Uterus (tissue), 3 donors: ENCODE measurements at regions not wholly inside any gene's neighbourhood (a gene's known extent, or its start where the extent isn't known, plus 50 kb on each side); places are given as distances from the start of the nearest gene placed in this dataset.
A peak's percentile ranks its signal among the peaks of the same experiment; 100 is the strongest.

ENCODE experiments used
- DNase-seq, 2 donors: peaks; one replicate each; pipeline ENCODE4 v3.0.0-alpha.2; 2019 to 2020
- H3K27ac ChIP-seq, 2 donors: fragments of 200-600 bp; sonication (generic); 1 replicate in 1 of 2; 2 replicates in 1 of 2; pipeline ENCODE4 v1.5.1; 2016 to 2018
- H3K27me3 ChIP-seq, 2 donors: fragments of 200-600 bp; sonication (generic); one replicate each; pipeline ENCODE4 v1.5.1; 2018 to 2019; ENCODE audit warnings: control low read depth in 1 of 2
- H3K36me3 ChIP-seq, 2 donors: fragments of 200-600 bp; sonication (generic); one replicate each; pipeline ENCODE4 v1.5.1; 2019; ENCODE audit warnings: control low read depth in 1 of 2
- H3K4me1 ChIP-seq, 2 donors: fragments of 200-600 bp; sonication (generic); one replicate each; pipeline ENCODE4 v1.5.1; 2018 to 2019; ENCODE audit warnings: control low read depth in 1 of 2
- H3K4me3 ChIP-seq, 2 donors: fragments of 200-600 bp; sonication (generic); 1 replicate in 1 of 2; 2 replicates in 1 of 2; pipeline ENCODE4 v1.5.1; 2018 to 2019; ENCODE audit warnings: mild to moderate bottlenecking in 1 of 2
- H3K9me3 ChIP-seq, 2 donors: fragments of 200-600 bp; sonication (generic); one replicate each; pipeline ENCODE4 v1.5.1; 2019; ENCODE audit warnings: control low read depth in 1 of 2
- CTCF ChIP-seq, 4 experiments: fragments of 200-600 bp in 2 of 4; fragments of 450-650 bp in 2 of 4; sonication (generic) in 2 of 4; IDR thresholded peaks; one replicate each; pipeline ENCODE4 v1.5.1; 2016 to 2019; ENCODE audit warnings: antibody characterized with exemption in 4 of 4, mild to moderate bottlenecking in 2 of 4, moderate library complexity in 1 of 4
- POLR2A ChIP-seq, 2 donors: fragments of 450-650 bp; IDR thresholded peaks; one replicate each; pipeline ENCODE4 v1.6.1; 2016; ENCODE audit warnings: antibody characterized with exemption in 2 of 2, mild to moderate bottlenecking in 1 of 2, moderate library complexity in 1 of 2
- intact Hi-C: fragments of 100-400 bp; cut with DNase I; formaldehyde crosslinking; loops from one replicate; pipeline ENCODE4 v1.15.1; 2023; ENCODE audit warnings: low total_unique reads
- donor health status: DM: yes; HTN: yes; CAD: no.

- Histone ChIP-seq H3K27me3 (no peaks in the 10 kb centered on the region), H3K9me3 (no peaks in the 10 kb centered on the region), H3K4me3 (no peak overlapping the region), H3K36me3 (no peaks in the 10 kb centered on the region), H3K4me1 (peaks cover 0 to 6% of the 10 kb centered on the region in 2 donors), H3K27ac (peak overlapping the region in 1 of 2 donors; percentile 35)
- intact Hi-C loops = no loop called here
- no peak for TF ChIP-seq CTCF (IDR thresholded peaks at IDR 0.05)
- TF ChIP-seq POLR2A (IDR thresholded peaks at IDR 0.05) = no peak
- no peak for DNase-seq
These were observed 170.0 kb downstream of the MOXD1 start for GRCh38 chr6:132231121-132231884.

GRCh38 chr6:132228894-132229293, 172.4 kb downstream of the MOXD1 start:
- no peaks in the 10 kb centered on the region for H3K9me3 ChIP-seq
- DNase-seq = no peak
- H3K27ac ChIP-seq = peak overlapping the region in 1 of 2 donors; percentile 68

GRCh38 chr6:132227904-132228303, 173.4 kb downstream of the MOXD1 start:
- intact Hi-C loops = no loop called here
- Histone ChIP-seq H3K27me3 (no peaks in the 10 kb centered on the region), H3K9me3 (no peaks in the 10 kb centered on the region), H3K36me3 (no peaks in the 10 kb centered on the region), H3K27ac (peak overlapping the region; percentile 59 to 68), H3K4me1 (peaks cover 0 to 6% of the 10 kb centered on the region in 2 donors), H3K4me3 (no peak overlapping the region)
- peak in 1 of 2 donors; percentile 29 for DNase-seq
- TF ChIP-seq POLR2A (IDR thresholded peaks at IDR 0.05) (no peak), CTCF (IDR thresholded peaks at IDR 0.05) (no peak)

More at GRCh38 chr6:132228894-132229293, 172.4 kb downstream of the MOXD1 start:
- H3K27me3 ChIP-seq = no peaks in the 10 kb centered on the region
- intact Hi-C loops = no loop called here
- TF ChIP-seq POLR2A (IDR thresholded peaks at IDR 0.05) (no peak), CTCF (IDR thresholded peaks at IDR 0.05) (no peak)
- H3K4me1 ChIP-seq = peaks cover 0 to 6% of the 10 kb centered on the region in 2 donors
- no peaks in the 10 kb centered on the region for H3K36me3 ChIP-seq
- H3K4me3 ChIP-seq = no peak overlapping the region

- Histone ChIP-seq H3K27ac (no peak overlapping the region), H3K9me3 (no peaks in the 10 kb centered on the region), H3K4me3 (no peak overlapping the region), H3K27me3 (no peaks in the 10 kb centered on the region), H3K36me3 (no peaks in the 10 kb centered on the region), H3K4me1 (peaks cover 0 to 6% of the 10 kb centered on the region in 2 donors)
- no peak for DNase-seq
- TF ChIP-seq CTCF (IDR thresholded peaks at IDR 0.05) (no peak), POLR2A (IDR thresholded peaks at IDR 0.05) (no peak)
- intact Hi-C loops = no loop called here
These were observed 176.3 kb downstream of the MOXD1 start for GRCh38 chr6:132224943-132225342.

GRCh38 chr6:132220800-132221199, 180.5 kb downstream of the MOXD1 start:
- Histone ChIP-seq H3K9me3 (no peaks in the 10 kb centered on the region), H3K27me3 (no peaks in the 10 kb centered on the region), H3K27ac (peak overlapping the region; percentile 0 to 61), H3K4me1 (no peaks in the 10 kb centered on the region), H3K4me3 (no peak overlapping the region), H3K36me3 (no peaks in the 10 kb centered on the region)
- TF ChIP-seq POLR2A (IDR thresholded peaks at IDR 0.05) (no peak), CTCF (IDR thresholded peaks at IDR 0.05) (no peak)
- intact Hi-C loops = no loop called here
- DNase-seq = no peak
